Stimulated activated CD4-positive, alpha-beta T cell treated with anti-CD3 and anti-CD28 coated beads, Interleukin-15, amount 100 ng/mL, for 24 hours (primary cell): ENCODE measurements at regions not wholly inside any gene's neighbourhood (a gene's known extent, or its start where the extent isn't known, plus 50 kb on each side); places are given as distances from the start of the nearest gene placed in this dataset.
"Not testable (repeated sequence)": the region's sequence is repeated elsewhere in the genome, so short reads cannot be mapped to it uniquely, and the experiment has no call there.

Experiments used
- DNase-seq: peaks from one replicate; pipeline ENCODE4 v3.0.0-alpha.2; 2020

DNA sequence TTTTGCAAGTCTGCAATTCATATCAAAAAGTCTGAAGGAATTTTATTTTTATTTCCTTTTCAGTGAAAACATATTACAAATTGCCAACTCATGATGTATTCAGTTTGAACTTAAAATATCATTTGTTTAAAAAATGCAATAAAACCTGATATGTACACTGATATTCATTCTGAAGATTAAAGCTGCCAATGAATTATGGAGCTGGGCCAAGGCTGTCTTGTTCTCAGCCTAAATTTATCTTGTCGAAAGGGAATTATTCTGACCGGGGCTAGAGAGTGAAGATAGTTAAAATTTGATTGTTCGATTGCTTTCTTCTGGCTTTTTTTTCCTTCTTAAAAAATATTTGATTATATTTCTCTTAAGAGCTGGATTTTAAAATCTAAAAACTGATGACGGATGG is 54.0 kb upstream of the RBFOX1 start:
- DNase-seq = no peak

DNA sequence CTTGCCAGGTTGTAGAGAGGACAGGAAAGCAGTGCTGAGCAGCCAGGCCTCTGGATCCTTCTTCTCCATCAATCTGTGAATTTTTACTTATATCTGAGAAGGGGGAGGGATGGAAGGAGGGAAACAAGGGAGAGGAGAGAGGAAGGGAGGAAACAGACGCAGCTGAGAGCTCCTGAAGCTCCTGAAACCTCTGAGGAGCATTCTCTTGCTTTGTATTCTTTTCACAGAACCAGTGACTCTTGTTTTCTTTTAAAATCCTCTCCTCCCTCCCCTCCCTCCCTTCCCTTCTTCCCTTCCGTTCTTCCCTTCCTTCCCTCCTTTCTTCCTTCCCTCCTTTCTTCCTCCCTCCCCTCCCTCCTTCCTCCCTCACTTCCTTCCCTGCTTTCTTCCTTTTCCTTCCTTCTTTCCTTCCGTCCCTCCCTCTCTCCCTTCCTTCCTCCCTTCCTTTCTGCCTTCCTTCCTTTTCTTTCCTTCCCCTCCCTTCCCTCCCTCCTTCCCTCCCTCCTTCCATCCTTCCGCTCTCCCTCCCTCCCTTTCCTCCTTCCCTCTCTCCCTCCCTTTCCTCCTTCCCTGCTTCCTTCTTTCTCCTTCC is 60.0 kb upstream of the RBFOX1 start:
- no peak for DNase-seq

DNA sequence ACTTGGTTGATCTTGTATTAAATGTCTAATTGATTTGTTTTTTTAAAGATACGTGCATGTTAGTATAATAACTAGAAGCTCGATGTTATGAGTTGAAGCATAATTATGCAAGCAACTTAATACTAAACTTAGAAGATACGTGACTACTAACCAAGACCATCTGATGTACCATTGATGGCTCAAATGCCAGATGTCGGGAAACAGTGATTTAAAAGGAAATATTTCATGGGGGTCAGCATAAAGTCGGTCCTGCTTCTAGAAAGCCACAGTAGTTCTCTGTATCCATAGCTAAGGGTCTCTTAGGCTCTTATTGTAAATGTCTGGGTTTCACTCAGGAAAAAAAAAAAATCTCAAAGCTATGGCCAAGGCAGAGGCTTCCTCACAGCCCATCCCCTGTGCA is 61.2 kb upstream of the RBFOX1 start:
- DNase-seq = no peak

DNA sequence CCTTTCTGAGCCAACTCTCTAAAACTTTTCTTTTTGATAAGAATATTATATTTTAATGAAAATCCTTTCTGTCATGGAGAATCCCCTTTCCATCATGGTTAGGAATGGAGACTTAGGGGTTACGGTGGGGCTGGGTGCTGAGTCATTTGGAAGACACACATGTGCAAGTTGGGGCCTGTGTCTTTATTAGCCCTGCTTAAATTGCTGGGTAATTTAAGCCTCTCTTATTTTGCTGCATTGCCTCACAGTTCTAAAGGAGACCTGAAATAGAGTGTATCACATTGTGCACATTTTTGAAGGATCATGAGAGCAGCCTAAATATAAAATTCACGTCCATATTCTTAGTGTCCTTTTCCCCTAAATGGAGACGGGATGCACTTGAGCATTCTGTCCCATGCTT is 61.8 kb upstream of the RBFOX1 start:
- no peak for DNase-seq

DNA sequence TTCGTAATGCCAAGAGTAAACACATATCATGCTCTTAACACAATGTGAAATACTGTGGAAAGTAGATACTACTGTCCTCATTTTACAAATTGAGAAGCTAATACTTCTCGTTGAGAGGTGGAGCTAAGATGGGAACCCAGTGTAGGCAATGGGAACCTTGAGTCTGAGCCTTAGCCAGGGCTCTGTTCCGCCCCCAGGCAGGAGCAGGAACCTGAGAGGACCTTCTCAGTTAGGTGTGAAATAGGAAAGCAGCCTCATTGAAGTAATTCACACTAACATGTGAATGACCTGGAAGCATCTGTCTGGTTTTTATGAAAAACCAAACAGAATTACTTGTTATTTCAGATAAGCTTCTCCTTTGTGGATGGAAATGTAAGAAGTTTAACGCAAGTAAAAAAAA is 62.6 kb upstream of the RBFOX1 start:
- DNase-seq = no peak

DNA sequence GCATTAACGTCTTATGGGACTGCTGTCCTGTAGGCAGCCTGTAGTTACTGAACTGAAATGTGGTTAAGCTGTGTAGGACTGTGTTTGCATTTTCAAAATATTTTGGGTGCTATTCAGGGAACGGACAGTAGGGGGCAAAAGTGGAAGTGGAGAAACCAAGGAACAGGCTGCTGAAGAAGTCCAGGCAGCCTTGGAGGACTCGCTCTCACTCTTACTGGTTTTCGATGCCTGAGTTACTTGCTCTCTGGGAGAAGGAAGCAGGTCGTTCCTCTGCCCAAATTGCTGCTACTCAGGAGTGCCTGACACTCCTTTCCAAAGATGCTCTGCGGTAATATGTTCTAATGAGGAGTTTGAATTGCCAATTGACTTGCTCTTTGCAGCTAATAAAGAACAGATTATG is 64.5 kb upstream of the RBFOX1 start:
- DNase-seq = peak; percentile 2

DNA sequence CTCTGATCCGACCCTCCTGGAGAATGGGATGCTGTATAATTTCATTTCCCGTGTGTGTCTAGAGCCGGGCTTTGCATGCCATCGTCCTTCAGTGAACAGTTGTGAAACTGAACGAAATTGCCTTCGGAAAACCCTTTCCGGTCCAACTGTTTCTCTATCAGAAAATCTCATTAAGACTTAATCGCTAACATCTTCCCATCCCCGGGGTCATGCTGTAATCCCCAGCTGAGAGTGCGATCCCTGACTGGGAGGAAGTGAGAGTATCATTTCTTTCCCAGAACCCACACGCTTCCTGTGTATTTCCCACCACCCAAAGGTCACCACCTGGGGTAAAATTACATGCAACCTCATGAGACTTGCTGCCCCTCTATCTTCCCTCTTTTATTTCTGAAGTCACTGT is 75.6 kb upstream of the RBFOX1 start:
- DNase-seq = no peak

DNA sequence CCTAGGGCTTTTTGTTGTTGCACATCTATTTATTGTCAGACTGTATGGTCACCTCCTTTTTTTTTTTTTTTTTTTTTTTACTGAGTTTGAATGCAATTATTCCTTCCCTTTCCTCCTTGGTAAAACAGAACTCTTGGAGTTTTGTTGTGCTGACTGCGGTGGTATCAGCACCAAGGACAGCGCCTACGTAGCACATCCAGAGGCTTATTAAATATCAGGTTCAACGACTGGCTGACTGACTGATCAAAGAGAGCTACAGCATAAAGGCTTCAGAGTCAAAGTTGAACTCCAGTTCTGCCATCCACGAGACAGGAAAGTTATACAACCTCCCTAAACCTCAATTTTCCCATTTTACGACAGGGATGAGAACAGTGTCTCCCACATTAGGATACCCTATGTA is 86.1 kb upstream of the RBFOX1 start:
- DNase-seq = no peak

DNA sequence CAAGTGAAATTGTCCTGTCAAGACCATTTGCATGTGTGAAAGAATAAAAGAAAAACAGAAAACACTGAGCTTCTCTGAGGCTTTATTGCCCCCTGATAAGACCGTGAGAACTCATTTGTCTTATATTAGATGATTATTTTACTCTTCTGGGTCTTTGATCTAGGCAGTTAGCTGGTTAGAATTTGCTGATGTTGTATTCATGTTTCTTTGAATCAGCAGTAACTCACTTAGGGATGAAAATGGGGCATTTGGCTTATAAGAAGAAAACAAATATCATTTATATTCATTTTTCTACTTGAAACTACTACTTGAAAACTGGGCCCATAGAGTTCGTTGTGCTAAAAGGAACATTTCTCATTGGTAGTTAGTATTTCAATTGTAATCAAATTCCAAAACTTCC is 93.1 kb upstream of the RBFOX1 start:
- DNase-seq = no peak

DNA sequence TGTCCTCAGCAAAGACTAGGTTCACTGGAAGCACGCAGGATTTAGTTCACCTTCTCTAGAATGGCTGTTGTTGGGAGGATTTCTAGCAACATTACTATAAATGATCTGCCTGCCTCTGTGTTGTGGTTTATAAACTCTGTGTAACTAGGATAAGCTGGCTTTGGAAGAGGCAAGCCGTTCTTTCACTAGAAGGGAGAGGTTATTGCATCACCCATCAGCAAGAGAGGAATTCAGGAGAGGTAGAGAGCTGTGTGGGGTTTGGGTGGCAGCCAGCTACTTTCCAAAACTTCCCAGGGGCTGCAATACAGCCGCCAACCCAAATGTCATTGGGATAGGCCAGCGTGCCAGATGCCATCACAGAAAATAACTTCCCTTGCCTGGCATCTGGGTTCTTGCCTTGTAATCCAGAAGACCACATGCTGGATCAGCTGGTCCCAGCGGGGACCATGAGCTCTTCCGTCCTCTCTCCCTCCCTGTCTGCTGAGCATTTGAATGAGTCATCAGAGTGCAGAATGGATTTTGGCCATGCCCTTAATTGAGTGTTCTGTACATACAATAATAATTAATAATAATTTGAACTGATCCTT is 95.7 kb upstream of the RBFOX1 start:
- no peak for DNase-seq

DNA sequence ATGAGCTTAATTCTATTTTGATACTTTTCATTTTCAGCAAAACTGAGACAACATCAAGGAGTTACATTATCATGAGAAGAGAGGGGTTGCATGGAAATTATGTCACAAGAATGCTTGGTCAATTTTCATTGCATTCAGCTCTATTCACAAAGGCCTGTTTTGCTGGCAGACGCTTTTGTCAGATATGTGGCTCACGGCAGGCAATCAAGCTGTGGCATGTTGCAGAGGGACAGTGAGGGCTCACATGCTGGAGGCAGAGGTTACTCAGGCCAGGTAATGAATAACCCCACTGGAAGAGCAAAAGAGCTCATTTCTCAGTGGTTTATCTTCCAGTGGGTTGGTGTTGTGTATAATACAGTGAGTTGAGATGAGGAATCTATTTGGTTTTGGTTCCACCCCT is 98.7 kb upstream of the RBFOX1 start:
- no peak for DNase-seq

DNA sequence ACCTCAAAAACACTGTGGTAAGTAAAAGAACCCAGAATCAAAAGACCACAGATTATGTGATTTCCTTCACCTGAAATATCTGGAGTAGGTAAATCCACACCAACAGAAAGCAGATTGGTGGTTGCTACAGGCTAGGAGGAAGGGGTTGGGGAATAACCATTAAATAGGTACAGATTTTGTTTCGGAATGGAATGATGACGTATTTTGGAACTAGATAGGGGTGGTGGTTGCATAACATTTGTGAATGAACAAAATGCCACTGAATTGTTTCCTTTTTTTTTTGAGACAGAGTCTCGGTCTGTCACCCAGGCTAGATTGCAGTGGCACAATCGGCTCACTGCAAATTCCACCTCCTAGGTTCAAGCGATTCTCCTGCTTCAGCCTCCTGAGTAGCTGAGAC is 100.9 kb upstream of the RBFOX1 start:
- no peak for DNase-seq

DNA sequence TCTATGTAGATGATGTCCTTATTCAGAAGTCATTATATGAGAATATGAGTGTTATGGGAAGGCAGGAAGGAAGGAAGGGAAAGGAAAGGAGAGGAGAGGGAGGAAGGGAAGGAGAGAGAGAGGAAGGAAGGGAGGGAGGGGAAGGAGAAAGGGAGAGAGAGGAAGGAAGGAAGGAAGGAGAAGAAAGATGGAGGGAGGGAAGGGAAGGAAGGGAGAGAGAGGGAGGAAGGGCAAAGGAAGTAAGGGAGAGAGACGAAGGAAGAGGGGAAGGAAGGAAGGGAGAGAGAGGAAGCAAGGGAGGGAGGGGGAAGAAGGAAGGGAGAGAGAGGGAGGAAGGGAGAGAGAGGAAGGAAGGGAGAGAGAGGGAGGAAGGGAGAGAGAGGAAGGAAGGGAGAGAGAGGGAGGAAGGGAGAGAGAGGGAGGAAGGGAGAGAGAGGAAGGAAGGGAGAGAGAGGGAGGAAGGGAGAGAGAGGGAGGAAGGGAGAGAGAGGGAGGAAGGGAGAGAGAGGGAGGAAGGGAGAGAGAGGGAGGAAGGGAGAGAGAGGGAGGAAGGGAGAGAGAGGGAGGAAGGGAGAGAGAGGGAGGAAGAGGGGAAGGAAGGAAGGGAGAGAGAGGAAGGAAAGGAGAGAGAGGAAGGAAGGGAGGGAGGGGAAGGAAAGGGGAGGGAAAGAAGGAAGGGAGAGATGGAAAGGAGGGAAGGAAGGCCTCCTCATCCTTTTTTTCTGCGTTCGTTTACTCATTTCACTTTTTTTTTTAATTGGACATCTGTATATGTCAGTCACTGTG is 103.0 kb upstream of the RBFOX1 start:
- not testable (repeated sequence) for DNase-seq

DNA sequence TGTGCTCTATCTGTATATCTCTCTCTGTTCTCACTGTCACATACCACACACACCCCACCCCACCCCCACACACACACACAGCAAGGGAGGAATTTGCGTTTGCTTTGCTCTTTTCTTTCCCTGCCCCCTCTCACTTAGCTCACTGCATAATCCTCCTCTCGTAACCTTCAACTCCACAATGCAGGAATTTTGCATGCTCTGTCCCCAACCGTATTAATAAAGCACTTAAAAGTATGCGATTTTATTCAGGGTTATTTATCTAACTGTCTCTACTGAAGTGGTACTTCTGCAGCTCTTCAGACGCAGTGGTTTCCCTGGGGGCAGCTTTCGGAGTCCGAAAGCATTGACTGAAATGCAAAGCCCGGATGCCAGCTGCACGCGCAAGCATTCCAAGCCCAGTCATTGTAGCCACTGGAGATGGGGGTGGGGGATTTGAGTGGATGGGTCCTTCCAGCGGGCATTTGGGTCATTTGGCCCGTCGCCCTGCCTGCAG is 105.4 kb upstream of the RBFOX1 start:
- DNase-seq = no peak

DNA sequence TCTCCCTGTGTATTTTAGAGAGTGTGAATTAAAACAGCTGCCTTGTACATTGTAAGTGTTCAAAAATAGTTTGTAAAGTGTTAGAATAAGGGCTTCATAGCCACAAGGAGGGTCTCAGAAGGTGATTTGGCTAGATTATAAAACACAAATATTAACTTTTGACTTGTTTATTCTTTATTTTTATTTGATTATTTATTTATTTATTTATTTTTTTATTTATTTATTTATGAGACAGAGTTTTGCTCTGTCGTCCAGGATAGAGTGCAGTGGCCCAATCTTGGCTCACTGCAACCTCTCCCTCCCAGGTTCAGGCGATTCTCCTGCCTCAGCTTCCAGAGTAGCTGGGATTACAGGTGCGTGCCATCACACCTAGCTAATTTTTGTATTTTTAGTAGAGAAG is 111.5 kb upstream of the RBFOX1 start:
- no peak for DNase-seq

DNA sequence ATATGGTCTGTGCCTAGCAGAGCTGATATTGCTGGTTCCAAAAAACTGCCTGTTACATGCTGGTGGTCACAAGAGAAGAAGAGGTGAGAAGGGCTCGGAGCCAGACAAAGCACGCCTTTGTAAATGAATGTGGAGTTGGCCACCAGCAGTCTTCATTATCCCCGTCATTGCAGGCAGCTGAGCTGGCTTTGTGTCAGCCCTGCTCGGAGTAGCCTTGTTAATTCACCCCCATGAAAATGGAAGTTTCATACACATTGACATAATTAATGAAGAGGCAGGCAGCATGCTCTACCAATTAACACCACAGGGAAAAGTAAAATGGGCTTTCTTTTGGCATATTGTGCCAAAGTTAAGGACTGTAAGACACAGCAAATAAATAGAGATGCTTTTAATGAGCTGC is 113.7 kb upstream of the RBFOX1 start:
- no peak for DNase-seq

DNA sequence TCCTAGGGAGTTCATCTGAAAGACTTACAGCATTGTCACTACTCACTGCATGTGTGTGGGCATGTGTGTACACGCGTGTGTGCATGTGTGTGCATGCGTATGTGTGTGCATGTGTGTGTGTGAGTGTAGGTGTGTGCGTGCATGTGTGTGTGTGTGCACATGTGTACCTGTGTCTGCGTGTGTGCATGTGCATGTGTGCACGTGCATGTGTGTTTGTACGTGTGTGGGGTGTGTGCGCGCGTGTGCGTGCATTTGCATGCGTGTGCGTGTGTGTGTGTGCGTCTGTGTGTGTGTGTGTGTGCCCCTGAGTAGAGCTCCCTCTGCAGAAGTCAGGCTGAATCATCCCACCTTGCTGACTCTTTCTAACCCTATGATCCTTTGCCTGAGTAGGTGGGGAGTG is 114.8 kb upstream of the RBFOX1 start:
- DNase-seq = no peak

DNA sequence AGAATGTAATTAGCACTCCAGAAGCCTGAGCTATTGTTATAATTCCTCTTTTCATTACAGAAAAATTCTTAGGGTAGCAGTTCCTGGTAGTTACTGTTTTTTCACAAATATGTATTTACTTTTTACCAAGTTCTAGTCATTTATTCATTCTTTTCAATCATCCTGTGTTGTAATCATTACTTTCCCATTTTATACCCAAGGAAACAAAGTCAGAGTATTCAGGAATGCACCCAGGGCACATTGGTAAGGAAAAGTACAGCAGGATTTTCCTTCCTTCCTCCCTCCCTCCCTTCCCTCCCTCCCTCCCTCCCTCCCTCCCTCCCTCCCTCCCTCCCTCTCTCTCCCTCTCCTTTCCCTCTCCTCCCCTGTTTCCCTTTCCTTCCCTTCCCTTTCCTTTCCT is 115.9 kb upstream of the RBFOX1 start:
- no peak for DNase-seq

DNA sequence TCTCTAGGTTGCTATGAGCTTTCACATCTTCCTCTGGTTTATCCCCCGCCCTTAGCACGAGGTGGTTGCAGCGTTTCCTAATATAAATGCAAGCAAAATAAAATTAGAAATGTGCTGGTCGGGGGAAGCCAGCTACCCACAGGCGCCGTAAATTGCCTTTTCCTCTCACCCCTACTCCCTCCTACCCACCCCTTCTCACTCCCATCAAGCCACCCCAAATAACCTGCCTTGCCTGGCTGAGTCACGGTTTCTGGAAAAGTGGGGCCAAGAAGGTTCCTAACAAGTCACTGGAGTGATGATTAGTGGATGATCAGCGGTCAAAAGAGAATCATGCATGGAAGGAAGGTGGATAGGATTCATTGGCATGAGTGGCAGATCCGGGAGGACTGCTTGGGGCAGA is 120.9 kb upstream of the RBFOX1 start:
- DNase-seq = no peak

DNA sequence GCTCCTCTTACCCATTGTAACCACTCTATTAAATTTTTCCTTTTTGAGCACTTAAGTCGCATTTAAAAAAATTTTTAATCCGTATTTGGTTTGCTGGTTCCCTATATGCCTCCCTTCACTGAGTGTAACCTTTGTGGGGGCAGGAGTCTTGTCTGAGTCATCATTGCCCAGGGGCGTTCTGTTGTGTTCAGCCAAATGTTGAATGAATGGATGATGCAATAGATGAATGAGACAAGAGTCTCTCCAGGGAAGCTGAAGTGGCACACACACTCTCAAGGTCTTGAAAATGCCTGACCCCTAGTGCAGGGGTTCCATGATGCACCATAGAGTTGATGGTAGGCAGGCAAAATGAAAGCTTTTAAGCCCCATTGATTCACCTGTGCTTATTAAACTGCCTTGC is 123.0 kb upstream of the RBFOX1 start:
- DNase-seq = no peak

DNA sequence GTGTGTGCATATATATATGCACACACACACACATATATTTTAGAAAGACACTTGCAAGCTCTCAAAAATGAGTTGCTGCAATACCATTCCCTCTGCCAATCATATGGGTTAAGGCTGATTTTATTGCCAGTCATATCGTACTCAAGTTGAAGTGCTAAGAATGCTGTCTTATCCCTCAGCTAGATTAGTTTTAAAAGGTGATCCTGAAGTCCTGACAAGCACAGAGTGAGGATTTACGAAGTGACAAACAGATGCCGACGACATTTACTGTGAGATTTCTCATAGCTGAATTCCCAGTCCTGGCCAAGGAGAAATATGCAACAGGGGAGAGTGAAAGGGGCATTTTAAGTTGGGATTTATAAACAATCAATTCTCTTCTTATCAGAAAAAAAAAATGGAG is 126.2 kb upstream of the RBFOX1 start:
- no peak for DNase-seq

DNA sequence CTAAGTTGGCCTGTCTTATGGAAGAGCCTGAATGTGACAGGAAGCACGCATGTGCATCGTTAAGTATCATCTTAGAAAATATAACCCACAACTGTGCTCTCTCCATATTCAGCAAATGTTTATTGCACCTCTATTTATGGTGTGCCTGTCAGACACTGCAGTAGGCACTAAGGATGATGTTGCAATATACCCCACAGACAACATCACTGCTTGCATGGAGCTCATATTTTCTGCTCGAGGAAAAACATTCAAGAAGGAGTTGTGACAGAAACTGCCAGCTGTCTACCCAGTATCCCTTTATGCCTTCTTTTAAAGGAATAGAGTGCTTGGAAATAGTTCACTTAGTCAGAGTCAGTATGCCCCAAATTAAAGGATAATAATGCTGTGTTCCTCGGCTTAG is 132.3 kb upstream of the RBFOX1 start:
- DNase-seq = no peak

DNA sequence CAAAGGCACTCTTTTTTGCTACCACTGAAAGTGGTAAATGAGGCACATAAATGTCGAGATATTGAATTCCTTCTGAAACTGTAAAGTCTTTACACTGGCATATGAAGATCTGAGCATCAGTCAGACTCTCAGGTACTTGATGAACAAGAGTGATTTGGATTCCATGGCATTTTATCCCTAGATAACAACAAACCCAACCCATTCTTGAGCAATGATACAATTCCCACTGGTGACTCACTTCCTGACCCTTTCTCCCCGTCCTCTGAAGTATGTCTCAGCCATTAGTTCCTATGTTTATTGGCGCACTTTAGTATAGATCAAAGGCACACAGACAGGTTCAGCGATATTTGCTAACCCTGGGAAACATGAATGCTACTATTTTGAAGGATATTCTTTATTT is 147.0 kb upstream of the RBFOX1 start:
- DNase-seq = no peak

DNA sequence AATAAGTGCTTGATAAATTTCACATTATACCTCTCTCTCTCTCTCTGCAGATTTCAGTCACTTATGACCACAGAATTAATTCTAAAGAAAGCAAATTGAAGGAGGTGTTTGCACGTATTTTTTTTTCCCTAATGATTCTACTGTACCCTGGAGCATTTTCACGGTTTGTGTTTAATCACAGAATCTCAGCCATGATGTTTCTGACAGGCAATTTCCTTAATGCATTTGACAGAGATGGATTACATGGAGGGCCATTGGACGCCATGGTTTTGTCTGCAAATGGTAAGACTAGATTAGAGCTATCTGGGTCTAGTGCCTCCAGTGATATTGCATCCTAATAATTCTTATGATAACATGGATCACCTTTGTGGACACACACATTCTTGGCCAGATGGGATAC is 147.5 kb upstream of the RBFOX1 start:
- DNase-seq = no peak

DNA sequence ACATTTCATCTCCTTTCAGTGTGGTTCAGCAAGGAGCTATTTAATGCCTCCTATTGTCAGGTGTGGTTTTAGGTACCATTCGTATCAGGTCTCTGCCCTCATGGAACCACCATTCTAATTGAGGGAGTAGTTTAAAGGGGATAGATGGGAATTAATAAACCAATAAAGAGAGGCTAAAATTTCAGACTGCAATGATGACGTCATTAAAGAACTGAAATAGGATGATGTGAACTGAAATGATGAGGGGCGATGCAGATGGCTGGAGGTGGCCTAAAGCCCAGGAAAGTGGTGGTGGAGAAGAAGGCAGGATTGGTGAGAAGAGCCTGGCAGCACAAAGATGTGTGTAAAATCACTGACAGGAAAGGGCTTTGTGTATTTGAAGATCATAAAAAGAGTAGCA is 148.9 kb upstream of the RBFOX1 start:
- no peak for DNase-seq
